ENCODE measurements at regions not wholly inside any gene's neighbourhood (a gene's known extent, or its start where the extent isn't known, plus 50 kb on each side); places are given as distances from the start of the nearest gene placed in this dataset.

- TF ChIP-seq CTCF (IDR thresholded peaks at IDR 0.05; ENCODE audit: low read depth, low read length) (no peak), EZH2phosphoT487 (IDR thresholded peaks at IDR 0.05; ENCODE audit: low read depth) (no peak)
These were observed 659.4 kb upstream of the C9orf72 start for GRCh38 chr9:28232686-28233085.
